A549 (cell line): ENCODE measurements at regions not wholly inside any gene's neighbourhood (a gene's known extent, or its start where the extent isn't known, plus 50 kb on each side); places are given as distances from the start of the nearest gene placed in this dataset.
"Not testable (repeated sequence)": the region's sequence is repeated elsewhere in the genome, so short reads cannot be mapped to it uniquely, and the experiment has no call there.

Experiments used
- ATAC-seq, 2 experiments: fragments of 200-7000 bp in 1 of 2; fragments of >200 bp in 1 of 2; cut with Nextera tagmentation in 1 of 2; cut with Tn5 transposase in 1 of 2; 3 replicates each; pipeline versions ENCODE4 v1.8.0 to v1.9.1; 2018 to 2020; ENCODE audit warnings: mild to moderate bottlenecking in 1 of 2, moderate library complexity in 1 of 2
- CTCF ChIA-PET: fragments of 300-600 bp; sonication (Branson Sonifier 250); formaldehyde crosslinking; extraction: SDS; loops from one replicate; lab custom pipeline; 2021; ENCODE audit warnings: antibody characterized with exemption, inconsistent platforms; lab: Yijun Ruan, JAX
- POLR2A ChIA-PET: fragments of 350-600 bp; formaldehyde crosslinking; extraction: SDS; loops from one replicate; lab custom pipeline; 2021; ENCODE audit warnings: antibody characterized with exemption, inconsistent platforms; lab: Yijun Ruan, JAX
- DNase-seq, 2 experiments: peaks; one replicate each; pipeline versions ENCODE4 v3.0.0 to v3.0.0-alpha.2; 2011 to 2016; ENCODE audit warnings: low read depth in 1 of 2, low spot score in 1 of 2
- FAIRE-seq: peaks from 2 replicates; lab custom pipeline; 2011; peaks lifted over from hg19 to GRCh38; lab: Jason Lieb, UNC
- H3K27ac ChIP-seq, 2 experiments: fragments of >200 bp; sonication (Bioruptor Twin); formaldehyde crosslinking; 3 replicates each; pipeline ENCODE4 v1.5.1; 2016 to 2017
- H3K4me1 ChIP-seq: fragments of >200 bp; sonication (Bioruptor Twin); formaldehyde crosslinking; 3 replicates; pipeline ENCODE4 v1.6.1; 2016
- H3K4me2 ChIP-seq: fragments of >200 bp; sonication (Bioruptor Twin); formaldehyde crosslinking; 3 replicates; pipeline ENCODE4 v1.6.1; 2016
- H3K4me3 ChIP-seq: fragments of >200 bp; sonication (Bioruptor Twin); formaldehyde crosslinking; 3 replicates; pipeline ENCODE4 v1.5.1; 2016
- H3K9me3 ChIP-seq: fragments of >200 bp; sonication (Bioruptor Twin); formaldehyde crosslinking; 3 replicates; pipeline ENCODE4 v1.6.1; 2016
- CBX2 ChIP-seq: fragments of 200-600 bp; sonication (generic); IDR thresholded peaks from 2 replicates; pipeline ENCODE4 v1.6.1; 2016; ENCODE audit warnings: low read depth, mild to moderate bottlenecking, borderline replicate concordance
- CBX8 ChIP-seq: fragments of 200-600 bp; sonication (generic); IDR thresholded peaks from 2 replicates; pipeline ENCODE4 v1.6.1; 2016
- CEBPB ChIP-seq, 2 experiments: fragments of >200 bp in 1 of 2; sonication (Bioruptor Twin) in 1 of 2; formaldehyde crosslinking in 1 of 2; IDR thresholded peaks; 2 replicates each; pipeline ENCODE4 v1.6.1; 2012 to 2016
- CHD2 ChIP-seq: fragments of 150-350 bp; IDR thresholded peaks from 2 replicates; pipeline ENCODE4 v1.6.1; 2014; ENCODE audit warnings: low read length; ENCODE audit not compliant: partially characterized antibody
- CHD4 ChIP-seq: fragments of 200-600 bp; sonication (generic); IDR thresholded peaks from 2 replicates; pipeline ENCODE4 v1.6.1; 2016; ENCODE audit warnings: antibody characterized with exemption, mild to moderate bottlenecking, borderline replicate concordance
- EHMT2 ChIP-seq: fragments of 200-600 bp; sonication (generic); IDR thresholded peaks from 2 replicates; pipeline ENCODE4 v1.6.1; 2016; ENCODE audit warnings: antibody characterized with exemption, low read depth, mild to moderate bottlenecking, moderate library complexity
- FOXS1 ChIP-seq: fragments of 250-450 bp; sonication (Bioruptor Pico); IDR thresholded peaks from 2 replicates; pipeline ENCODE4 v1.5.0; 2020; ENCODE audit warnings: mild to moderate bottlenecking, moderate library complexity
- HOXB13 ChIP-seq: fragments of 250-450 bp; sonication (Bioruptor Pico); IDR thresholded peaks from 2 replicates; pipeline ENCODE4 v1.5.0; 2020; ENCODE audit warnings: low read depth, mild to moderate bottlenecking, moderate library complexity
- JUN ChIP-seq, 2 experiments: fragments of >200 bp; sonication (Bioruptor Twin); formaldehyde crosslinking; IDR thresholded peaks; 2 replicates in 1 of 2; 3 replicates in 1 of 2; pipeline ENCODE4 v1.6.1; 2016 to 2017
- JUNB ChIP-seq: fragments of >200 bp; sonication (Bioruptor Twin); formaldehyde crosslinking; IDR thresholded peaks from 2 replicates; pipeline ENCODE4 v1.6.1; 2016
- MAZ ChIP-seq: fragments of 150-350 bp; IDR thresholded peaks from 2 replicates; pipeline ENCODE4 v1.6.1; 2014; ENCODE audit warnings: antibody characterized with exemption, low read depth, low read length, borderline replicate concordance
- MYC ChIP-seq: IDR thresholded peaks from 2 replicates; pipeline ENCODE4 v1.6.1; 2012; ENCODE audit warnings: mild to moderate bottlenecking, inconsistent platforms, low read length, improper control_type of control experiment, borderline replicate concordance
- RNF2 ChIP-seq: fragments of 200-600 bp; sonication (generic); IDR thresholded peaks from 2 replicates; pipeline ENCODE4 v1.6.1; 2016; ENCODE audit warnings: low read depth, mild to moderate bottlenecking, antibody characterized with exemption, moderate library complexity, borderline replicate concordance
- ZC3H11A ChIP-seq: fragments of 450-650 bp; IDR thresholded peaks from 2 replicates; pipeline ENCODE4 v1.6.1; 2014; ENCODE audit warnings: antibody characterized with exemption, mild to moderate bottlenecking
- WGBS: methylation state at CpG from one replicate; pipeline ENCODE4 v1.1.6; 2017; ENCODE audit errors: missing lambda C conversion rate; 5-methylcytosine and 5-hydroxymethylcytosine counted together
- TF ChIP-seq, protein P1 (sequence below): fragments of 450-650 bp; IDR thresholded peaks from 2 replicates; pipeline ENCODE4 v1.6.1; 2014; ENCODE audit warnings: antibody characterized with exemption
- TF ChIP-seq, protein P2 (sequence below): fragments of 250-450 bp; sonication (Bioruptor Pico); IDR thresholded peaks from 2 replicates; pipeline ENCODE4 v1.5.0; 2020; ENCODE audit warnings: low read depth, mild to moderate bottlenecking, moderate library complexity
- TF ChIP-seq, protein P3 (sequence below): fragments of >200 bp; sonication (Bioruptor Twin); formaldehyde crosslinking; IDR thresholded peaks from 3 replicates; pipeline ENCODE4 v1.5.1; 2016
- TF ChIP-seq, protein P4 (sequence below): IDR thresholded peaks from 2 replicates; pipeline ENCODE4 v1.6.1; 2012
- TF ChIP-seq, protein P5 (sequence below): fragments of >200 bp; sonication (Bioruptor Twin); formaldehyde crosslinking; IDR thresholded peaks from 3 replicates; pipeline ENCODE4 v1.6.1; 2016
- TF ChIP-seq, protein P6 (sequence below): fragments of 200-600 bp; sonication (generic); IDR thresholded peaks from 2 replicates; pipeline ENCODE4 v1.6.1; 2016; ENCODE audit warnings: antibody characterized with exemption, mild to moderate bottlenecking, moderate library complexity

DNA sequence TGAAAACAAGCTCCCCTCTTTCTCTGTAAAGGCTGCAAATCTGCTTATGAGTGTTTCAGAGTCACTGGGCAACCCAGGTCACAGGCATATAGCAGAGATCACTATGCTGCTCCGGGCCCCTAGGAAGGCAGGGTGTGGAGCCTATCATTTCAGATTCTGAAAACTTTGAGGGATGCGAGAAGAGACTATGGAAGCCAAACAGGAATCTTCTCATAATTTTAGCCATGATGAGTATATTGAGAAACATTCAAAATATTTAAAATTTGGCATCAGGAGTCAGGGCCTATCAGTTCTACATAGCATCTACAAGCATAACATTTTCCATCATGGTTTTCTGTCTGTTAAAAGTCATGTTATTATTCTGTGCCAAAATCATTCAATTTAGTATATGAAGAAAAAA, 61.7 kb upstream of the ATXN3L start (continued):
- TF ChIP-seq ZC3H11A, result no peak

DNA sequence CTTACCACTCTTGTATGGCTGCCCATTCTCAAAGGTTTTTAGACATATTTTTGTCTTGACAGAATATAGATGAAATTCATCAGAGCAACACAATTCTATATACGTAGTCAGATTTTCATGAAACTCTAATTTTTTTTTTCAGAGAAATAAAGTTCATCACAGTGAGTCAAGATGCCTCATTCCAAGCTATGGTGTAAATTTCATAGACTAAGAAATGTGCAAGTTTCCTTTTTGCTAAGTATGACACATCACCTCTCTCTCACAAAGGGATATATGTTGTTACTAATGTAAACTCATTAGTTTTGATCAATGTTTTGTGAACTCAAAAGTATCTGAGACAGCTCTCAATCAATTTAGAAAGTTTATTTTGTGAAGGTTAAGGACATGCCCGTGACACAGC, 60.4 kb upstream of the ATXN3L start:
- no peak overlapping the region for H3K4me2 ChIP-seq
- WGBS, result 47% methylated on average over 2 of the region's 2 CpGs
- H3K4me1 ChIP-seq, result peaks cover 5% of the 10 kb centered on the region; the same call in 1 of the 3 replicates
- H3K4me3 ChIP-seq, result no peak overlapping the region
- ATAC-seq (no peak), FAIRE-seq (no peak), DNase-seq (no peak)
- ChIA-PET POLR2A (no interaction called here), CTCF (no interaction called here)
- TF ChIP-seq, protein P1, sequence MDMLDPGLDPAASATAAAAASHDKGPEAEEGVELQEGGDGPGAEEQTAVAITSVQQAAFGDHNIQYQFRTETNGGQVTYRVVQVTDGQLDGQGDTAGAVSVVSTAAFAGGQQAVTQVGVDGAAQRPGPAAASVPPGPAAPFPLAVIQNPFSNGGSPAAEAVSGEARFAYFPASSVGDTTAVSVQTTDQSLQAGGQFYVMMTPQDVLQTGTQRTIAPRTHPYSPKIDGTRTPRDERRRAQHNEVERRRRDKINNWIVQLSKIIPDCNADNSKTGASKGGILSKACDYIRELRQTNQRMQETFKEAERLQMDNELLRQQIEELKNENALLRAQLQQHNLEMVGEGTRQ, result no peak
- TF ChIP-seq CHD4 (no peak), JUNB (no peak), CEBPB (IDR thresholded peaks at IDR 0.05) (no peak), CHD2 (no peak), MAZ (no peak), CBX8 (no peak), MYC (no peak), EHMT2 (no peak)
- TF ChIP-seq, protein P2, sequence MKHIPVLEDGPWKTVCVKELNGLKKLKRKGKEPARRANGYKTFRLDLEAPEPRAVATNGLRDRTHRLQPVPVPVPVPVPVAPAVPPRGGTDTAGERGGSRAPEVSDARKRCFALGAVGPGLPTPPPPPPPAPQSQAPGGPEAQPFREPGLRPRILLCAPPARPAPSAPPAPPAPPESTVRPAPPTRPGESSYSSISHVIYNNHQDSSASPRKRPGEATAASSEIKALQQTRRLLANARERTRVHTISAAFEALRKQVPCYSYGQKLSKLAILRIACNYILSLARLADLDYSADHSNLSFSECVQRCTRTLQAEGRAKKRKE (CRISPR knock-in tag), result no peak
- TF ChIP-seq, protein P3, sequence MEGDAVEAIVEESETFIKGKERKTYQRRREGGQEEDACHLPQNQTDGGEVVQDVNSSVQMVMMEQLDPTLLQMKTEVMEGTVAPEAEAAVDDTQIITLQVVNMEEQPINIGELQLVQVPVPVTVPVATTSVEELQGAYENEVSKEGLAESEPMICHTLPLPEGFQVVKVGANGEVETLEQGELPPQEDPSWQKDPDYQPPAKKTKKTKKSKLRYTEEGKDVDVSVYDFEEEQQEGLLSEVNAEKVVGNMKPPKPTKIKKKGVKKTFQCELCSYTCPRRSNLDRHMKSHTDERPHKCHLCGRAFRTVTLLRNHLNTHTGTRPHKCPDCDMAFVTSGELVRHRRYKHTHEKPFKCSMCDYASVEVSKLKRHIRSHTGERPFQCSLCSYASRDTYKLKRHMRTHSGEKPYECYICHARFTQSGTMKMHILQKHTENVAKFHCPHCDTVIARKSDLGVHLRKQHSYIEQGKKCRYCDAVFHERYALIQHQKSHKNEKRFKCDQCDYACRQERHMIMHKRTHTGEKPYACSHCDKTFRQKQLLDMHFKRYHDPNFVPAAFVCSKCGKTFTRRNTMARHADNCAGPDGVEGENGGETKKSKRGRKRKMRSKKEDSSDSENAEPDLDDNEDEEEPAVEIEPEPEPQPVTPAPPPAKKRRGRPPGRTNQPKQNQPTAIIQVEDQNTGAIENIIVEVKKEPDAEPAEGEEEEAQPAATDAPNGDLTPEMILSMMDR, result no peak
- H3K9me3 ChIP-seq, result no peaks in the 10 kb centered on the region
- no peak overlapping the region for H3K27ac ChIP-seq

DNA sequence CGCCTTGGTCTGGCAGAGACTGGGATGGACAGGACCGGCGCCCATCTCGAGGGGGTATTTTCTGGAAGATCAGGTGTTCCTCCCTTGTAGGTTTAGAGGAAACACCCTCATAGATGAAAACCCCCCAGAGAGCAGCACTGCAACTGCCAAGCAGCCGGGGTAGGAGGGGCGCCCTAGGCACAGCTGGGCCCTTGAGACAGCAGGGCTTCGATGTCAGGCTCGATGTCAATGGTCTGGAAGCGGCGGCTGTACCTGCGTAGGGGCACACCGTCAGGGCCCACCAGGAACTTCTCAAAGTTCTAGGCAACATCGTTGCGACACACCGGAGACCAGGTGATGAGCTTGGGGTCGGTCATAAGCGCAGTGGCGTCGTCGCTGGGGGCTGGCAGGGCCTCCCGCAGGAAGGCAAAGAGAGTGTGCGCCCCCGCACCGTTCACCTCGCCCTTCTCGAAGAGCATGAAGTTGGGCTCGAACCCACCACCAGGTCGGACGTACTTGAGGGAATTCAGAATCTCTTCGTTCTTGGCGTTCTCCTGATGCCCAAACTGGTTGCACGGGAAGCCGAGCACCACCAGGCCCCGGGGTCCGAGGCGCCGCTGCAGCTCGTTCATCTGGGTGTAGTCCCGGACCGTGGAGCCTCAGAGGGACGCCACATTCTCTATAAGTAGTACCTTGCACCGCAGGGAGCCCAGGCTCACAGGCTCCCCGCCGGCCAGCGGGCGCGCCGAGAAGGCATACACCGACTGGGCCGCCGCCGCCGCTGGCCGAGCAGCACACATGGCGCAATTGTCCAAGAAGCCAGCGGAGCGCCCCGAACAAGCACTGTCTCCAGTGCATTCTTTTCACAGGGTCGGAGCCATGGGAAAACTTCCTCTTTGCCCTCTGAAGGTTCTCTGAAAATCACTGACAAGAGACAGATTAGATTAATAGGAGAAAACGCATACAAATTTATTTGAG, 59.0 kb upstream of the ATXN3L start:
- H3K4me3 ChIP-seq, H3K4me1 ChIP-seq, H3K9me3 ChIP-seq, H3K4me2 ChIP-seq, CTCF ChIA-PET, H3K27ac ChIP-seq, DNase-seq, FAIRE-seq, POLR2A ChIA-PET: not testable (repeated sequence)
- ATAC-seq, result peak in 1 of 2 experiments; percentile 56; a peak in 2 of 6 replicates
- 91% methylated on average over 26 of the region's 60 CpGs for WGBS

DNA sequence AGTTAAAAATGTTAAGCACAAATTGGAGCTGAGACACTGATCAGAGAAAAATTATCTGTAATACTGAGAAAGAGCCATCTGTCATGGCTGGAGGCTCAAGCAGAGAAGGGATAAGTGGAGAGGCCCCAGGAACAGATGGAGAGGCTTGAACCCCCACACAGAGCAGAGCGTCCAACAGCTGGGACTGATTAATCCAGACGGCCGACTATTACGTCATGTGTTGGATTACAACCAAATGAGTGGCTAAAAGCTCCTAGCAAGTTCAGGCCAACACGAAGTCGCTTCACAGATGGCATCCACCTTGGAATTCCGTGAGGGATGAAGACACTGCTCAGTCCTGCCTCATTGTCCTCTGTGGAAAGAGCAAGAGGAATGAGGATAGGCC, 57.7 kb upstream of the ATXN3L start:
- Histone ChIP-seq H3K4me1 (peaks cover 9% of the 10 kb centered on the region; the same call in 2 of the 3 replicates), H3K4me2 (no peak overlapping the region), H3K4me3 (no peak overlapping the region), H3K27ac (0 out of 6 replicates have a peak overlapping the region, but pooled peaks of 1 of the 2 experiments have one; percentile 36), H3K9me3 (no peaks in the 10 kb centered on the region)
- WGBS, result 92% methylated on average over 7 of the region's 7 CpGs
- POLR2A ChIA-PET, result no interaction called here
- CTCF ChIA-PET, result interaction anchor here (1.2 kb wide), 1 partner anchor 110 kb away, joined by 3 read pairs; no protein-coding TSS in a partner anchor
- TF ChIP-seq HOXB13 (CRISPR knock-in tag), result no peak
- TF ChIP-seq, protein P4, sequence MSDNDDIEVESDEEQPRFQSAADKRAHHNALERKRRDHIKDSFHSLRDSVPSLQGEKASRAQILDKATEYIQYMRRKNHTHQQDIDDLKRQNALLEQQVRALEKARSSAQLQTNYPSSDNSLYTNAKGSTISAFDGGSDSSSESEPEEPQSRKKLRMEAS, result no peak
- TF ChIP-seq, protein P5, sequence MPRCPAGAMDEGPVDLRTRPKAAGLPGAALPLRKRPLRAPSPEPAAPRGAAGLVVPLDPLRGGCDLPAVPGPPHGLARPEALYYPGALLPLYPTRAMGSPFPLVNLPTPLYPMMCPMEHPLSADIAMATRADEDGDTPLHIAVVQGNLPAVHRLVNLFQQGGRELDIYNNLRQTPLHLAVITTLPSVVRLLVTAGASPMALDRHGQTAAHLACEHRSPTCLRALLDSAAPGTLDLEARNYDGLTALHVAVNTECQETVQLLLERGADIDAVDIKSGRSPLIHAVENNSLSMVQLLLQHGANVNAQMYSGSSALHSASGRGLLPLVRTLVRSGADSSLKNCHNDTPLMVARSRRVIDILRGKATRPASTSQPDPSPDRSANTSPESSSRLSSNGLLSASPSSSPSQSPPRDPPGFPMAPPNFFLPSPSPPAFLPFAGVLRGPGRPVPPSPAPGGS, result no peak
- TF ChIP-seq, protein P2 (CRISPR knock-in tag), result no peak
- no peak for TF ChIP-seq FOXS1
- TF ChIP-seq, protein P6, sequence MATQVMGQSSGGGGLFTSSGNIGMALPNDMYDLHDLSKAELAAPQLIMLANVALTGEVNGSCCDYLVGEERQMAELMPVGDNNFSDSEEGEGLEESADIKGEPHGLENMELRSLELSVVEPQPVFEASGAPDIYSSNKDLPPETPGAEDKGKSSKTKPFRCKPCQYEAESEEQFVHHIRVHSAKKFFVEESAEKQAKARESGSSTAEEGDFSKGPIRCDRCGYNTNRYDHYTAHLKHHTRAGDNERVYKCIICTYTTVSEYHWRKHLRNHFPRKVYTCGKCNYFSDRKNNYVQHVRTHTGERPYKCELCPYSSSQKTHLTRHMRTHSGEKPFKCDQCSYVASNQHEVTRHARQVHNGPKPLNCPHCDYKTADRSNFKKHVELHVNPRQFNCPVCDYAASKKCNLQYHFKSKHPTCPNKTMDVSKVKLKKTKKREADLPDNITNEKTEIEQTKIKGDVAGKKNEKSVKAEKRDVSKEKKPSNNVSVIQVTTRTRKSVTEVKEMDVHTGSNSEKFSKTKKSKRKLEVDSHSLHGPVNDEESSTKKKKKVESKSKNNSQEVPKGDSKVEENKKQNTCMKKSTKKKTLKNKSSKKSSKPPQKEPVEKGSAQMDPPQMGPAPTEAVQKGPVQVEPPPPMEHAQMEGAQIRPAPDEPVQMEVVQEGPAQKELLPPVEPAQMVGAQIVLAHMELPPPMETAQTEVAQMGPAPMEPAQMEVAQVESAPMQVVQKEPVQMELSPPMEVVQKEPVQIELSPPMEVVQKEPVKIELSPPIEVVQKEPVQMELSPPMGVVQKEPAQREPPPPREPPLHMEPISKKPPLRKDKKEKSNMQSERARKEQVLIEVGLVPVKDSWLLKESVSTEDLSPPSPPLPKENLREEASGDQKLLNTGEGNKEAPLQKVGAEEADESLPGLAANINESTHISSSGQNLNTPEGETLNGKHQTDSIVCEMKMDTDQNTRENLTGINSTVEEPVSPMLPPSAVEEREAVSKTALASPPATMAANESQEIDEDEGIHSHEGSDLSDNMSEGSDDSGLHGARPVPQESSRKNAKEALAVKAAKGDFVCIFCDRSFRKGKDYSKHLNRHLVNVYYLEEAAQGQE, result no peak
- TF ChIP-seq CBX8, result no peak
- no peak for TF ChIP-seq RNF2
- no peak for TF ChIP-seq EHMT2
- no peak for TF ChIP-seq JUN (IDR thresholded peaks at IDR 0.05)
- TF ChIP-seq CBX2, result no peak
- ATAC-seq, result no peak
- DNase-seq, result no peak
- FAIRE-seq, result peak; percentile 67
